Choroid plexus epithelial cell (primary cell): ENCODE measurements at regions not wholly inside any gene's neighbourhood (a gene's known extent, or its start where the extent isn't known, plus 50 kb on each side); places are given as distances from the start of the nearest gene placed in this dataset.

ENCODE experiments used
- DNase-seq: peaks from one replicate; pipeline ENCODE4 v3.0.0-alpha.2; 2010; ENCODE audit warnings: low read depth
- H3K4me3 ChIP-seq: 2 replicates; pipeline ENCODE4 v1.5.1; 2011; ENCODE audit warnings: low read depth, mild to moderate bottlenecking, control low read depth, low read length, moderate library complexity
- TF ChIP-seq, protein P1 (sequence below): conservative IDR thresholded peaks from 2 replicates; pipeline ENCODE4 v1.5.1; 2011; ENCODE audit warnings: low read depth, mild to moderate bottlenecking, control low read depth, inconsistent platforms, low read length, moderate library complexity

- no peak for DNase-seq
- no peak overlapping the region for H3K4me3 ChIP-seq
- TF ChIP-seq, protein P1, sequence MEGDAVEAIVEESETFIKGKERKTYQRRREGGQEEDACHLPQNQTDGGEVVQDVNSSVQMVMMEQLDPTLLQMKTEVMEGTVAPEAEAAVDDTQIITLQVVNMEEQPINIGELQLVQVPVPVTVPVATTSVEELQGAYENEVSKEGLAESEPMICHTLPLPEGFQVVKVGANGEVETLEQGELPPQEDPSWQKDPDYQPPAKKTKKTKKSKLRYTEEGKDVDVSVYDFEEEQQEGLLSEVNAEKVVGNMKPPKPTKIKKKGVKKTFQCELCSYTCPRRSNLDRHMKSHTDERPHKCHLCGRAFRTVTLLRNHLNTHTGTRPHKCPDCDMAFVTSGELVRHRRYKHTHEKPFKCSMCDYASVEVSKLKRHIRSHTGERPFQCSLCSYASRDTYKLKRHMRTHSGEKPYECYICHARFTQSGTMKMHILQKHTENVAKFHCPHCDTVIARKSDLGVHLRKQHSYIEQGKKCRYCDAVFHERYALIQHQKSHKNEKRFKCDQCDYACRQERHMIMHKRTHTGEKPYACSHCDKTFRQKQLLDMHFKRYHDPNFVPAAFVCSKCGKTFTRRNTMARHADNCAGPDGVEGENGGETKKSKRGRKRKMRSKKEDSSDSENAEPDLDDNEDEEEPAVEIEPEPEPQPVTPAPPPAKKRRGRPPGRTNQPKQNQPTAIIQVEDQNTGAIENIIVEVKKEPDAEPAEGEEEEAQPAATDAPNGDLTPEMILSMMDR, result no peak
Observed at GRCh38 chr12:95607642-95608041, 56.4 kb upstream of the USP44 start.

DNA sequence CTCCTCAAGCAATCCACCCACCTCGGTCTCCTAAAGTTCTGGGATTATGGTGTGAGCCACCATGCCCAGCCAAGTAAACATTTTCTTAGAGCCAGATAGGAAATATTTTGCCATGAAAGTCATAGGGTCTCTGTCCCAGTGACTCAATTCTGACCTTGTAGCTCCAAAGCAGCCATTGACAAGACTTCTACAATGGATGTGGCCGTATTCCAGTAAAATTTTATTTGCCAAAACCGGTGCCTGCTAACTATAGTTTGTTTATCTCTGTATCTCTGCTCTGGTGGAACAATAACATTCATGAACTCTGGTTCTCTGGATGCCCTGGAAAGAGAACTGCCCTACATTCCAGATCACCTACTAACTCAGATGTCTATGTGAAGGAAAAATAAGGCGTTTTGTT, 54.6 kb upstream of the USP44 start:
- TF ChIP-seq, protein P1, result no peak
- H3K4me3 ChIP-seq, result no peak overlapping the region
- no peak for DNase-seq

DNA sequence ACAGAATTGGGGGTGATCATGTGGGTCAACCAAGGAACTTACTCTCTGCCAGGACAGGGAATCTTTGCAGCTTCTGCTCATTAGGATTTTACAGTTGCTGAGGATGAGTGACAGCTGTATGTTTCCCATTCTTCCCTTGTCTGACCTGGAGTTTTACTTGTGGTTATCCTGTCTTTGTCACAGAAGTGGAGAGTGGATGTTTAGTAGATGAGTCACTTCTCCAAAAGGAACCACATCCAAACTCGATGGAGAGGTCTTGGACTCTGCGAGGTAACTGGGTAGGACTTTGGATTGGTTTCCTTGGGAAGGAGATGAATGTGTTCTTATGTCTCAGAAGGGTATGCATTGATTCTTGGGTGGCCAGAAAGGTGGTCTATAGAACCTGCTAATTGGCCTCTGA, 53.8 kb upstream of the USP44 start:
- TF ChIP-seq, protein P1, result no peak
- no peak overlapping the region for H3K4me3 ChIP-seq
- DNase-seq, result peak; percentile 20

DNA sequence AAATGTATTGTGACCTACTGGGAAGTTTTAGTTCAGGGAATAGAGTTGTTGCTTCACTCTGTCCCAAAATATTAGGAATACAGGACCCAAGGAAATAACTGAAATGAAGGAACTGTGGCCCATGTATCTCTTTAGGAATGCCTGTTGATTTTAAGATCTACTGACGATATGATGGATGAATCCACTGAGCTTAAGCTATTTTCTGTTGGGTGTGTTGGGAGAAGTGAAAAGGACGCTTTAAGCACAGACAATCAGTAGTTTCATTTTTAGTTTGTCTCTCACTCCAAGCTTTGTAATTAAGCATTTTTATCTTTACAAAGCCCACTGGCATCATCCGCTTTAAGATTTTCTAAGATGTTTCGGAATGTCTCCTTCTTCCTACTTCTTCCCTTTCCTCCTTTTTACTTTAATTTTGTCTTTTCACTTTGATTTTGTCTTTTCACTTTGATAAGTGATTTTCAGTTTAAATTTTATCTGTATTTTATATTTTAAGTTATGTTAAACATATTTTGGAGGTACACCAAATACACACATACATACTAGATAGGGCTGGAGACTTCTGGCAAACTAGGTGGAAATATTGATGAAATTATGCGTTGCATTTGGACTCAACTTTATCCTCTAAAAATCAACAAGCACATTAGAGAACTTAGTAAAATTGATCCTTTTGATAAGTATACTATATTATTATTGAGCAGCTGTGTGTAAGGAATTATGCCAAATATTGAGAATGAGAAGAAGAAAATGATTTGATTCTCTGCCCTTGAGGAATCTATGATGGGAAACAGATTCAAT, 52.3 kb upstream of the USP44 start:
- TF ChIP-seq, protein P1, result no peak
- no peak for DNase-seq
- H3K4me3 ChIP-seq, result no peak overlapping the region

- DNase-seq, result peak; percentile 9
- TF ChIP-seq, protein P1, result no peak
- no peak overlapping the region for H3K4me3 ChIP-seq
Observed at GRCh38 chr12:95601091-95601961, 50.0 kb upstream of the USP44 start.
